ENCODE measurements at regions not wholly inside any gene's neighbourhood (a gene's known extent, or its start where the extent isn't known, plus 50 kb on each side); places are given as distances from the start of the nearest gene placed in this dataset.
"Not testable (repeated sequence)": the region's sequence is repeated elsewhere in the genome, so short reads cannot be mapped to it uniquely, and the experiment has no call there.

DNA sequence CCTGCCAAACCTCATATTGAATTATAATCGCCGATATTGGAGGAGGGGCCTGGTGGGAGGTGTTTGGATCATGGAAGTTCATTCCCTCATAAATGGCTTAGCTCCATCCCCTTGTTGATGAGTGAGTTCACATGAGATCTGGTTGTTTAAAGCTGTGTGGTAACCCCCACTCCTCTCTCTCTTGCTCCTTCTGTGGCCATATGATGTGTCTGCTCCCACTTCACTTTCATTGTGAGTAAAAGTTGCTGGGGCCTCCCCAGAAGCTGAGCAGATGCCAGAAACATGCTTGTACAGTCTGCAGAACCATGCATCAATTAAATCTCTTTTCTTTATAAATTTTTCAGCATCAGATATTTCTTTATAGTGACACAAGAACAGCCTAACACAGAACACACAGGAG lies 929.0 kb upstream of the FAT3 start:
- no peaks in the 10 kb centered on the region for H4K20me1 ChIP-seq (ENCODE audit: insufficient read depth)
- no peak overlapping the region for H3K27ac ChIP-seq
- H3K9ac ChIP-seq: no peak overlapping the region
- no peaks in the 10 kb centered on the region for H3K79me2 ChIP-seq (ENCODE audit: insufficient read depth, low read depth)
- no peak overlapping the region for H3K4me2 ChIP-seq
- no peaks in the 10 kb centered on the region for H3K36me3 ChIP-seq (ENCODE audit: insufficient read depth)
- no peak overlapping the region for H2AFZ ChIP-seq (ENCODE audit: low read depth)
- H3K4me3 ChIP-seq (IDR thresholded peaks at IDR 0.05; ENCODE audit: insufficient read depth, low read depth, low read length): no peak overlapping the region
- TF ChIP-seq CTCF (conservative IDR thresholded peaks at IDR 0.05; ENCODE audit: low read depth, low read length): no peak
- no peaks in the 10 kb centered on the region for H3K27me3 ChIP-seq (ENCODE audit: insufficient read depth, low read depth)
- H3K4me1 ChIP-seq (ENCODE audit: low read depth, poor library complexity, severe bottlenecking): peaks cover 5% of the 10 kb centered on the region

- H3K27ac ChIP-seq: no peak overlapping the region
- TF ChIP-seq CTCF (conservative IDR thresholded peaks at IDR 0.05; ENCODE audit: low read depth, low read length): no peak
- H3K27me3 ChIP-seq (ENCODE audit: insufficient read depth, low read depth): no peaks in the 10 kb centered on the region
- no peak overlapping the region for H3K4me2 ChIP-seq
- H3K79me2 ChIP-seq (ENCODE audit: insufficient read depth, low read depth): no peaks in the 10 kb centered on the region
- H4K20me1 ChIP-seq (ENCODE audit: insufficient read depth): no peaks in the 10 kb centered on the region
- H3K4me1 ChIP-seq (ENCODE audit: low read depth, poor library complexity, severe bottlenecking): no peaks in the 10 kb centered on the region
- H3K9ac ChIP-seq: no peak overlapping the region
- no peak overlapping the region for H2AFZ ChIP-seq (ENCODE audit: low read depth)
- H3K36me3 ChIP-seq (ENCODE audit: insufficient read depth): no peaks in the 10 kb centered on the region
- no peak overlapping the region for H3K4me3 ChIP-seq (IDR thresholded peaks at IDR 0.05; ENCODE audit: insufficient read depth, low read depth, low read length)
These were observed 931.5 kb upstream of the FAT3 start for GRCh38 chr11:91293119-91293518.

DNA sequence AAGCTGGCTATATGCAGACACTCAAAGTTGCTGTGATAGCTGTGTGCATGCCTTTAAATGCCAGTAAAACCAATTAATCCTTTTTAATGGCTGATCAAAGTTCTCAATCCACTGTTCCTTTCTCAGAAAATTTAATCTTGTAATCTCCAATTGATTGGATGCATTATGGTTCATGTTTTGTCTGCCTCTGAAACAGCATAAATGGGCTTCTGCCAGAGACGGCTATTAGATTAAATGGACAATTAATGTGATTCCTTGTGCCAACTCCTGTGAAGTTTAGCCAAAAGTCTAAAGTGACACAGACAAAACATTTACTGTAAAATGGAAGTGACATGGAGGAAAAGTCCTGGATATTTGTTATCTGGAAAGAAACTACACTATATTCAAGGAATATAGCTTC lies 952.5 kb upstream of the FAT3 start:
- Histone ChIP-seq H3K79me2 (ENCODE audit: insufficient read depth, low read depth) (no peaks in the 10 kb centered on the region), H3K9ac (no peak overlapping the region), H2AFZ (ENCODE audit: low read depth) (no peak overlapping the region), H3K4me2 (no peak overlapping the region), H3K4me1 (ENCODE audit: low read depth, poor library complexity, severe bottlenecking) (no peaks in the 10 kb centered on the region), H3K36me3 (ENCODE audit: insufficient read depth) (no peaks in the 10 kb centered on the region), H3K4me3 (IDR thresholded peaks at IDR 0.05; ENCODE audit: insufficient read depth, low read depth, low read length) (no peak overlapping the region), H3K27ac (no peak overlapping the region), H3K27me3 (ENCODE audit: insufficient read depth, low read depth) (no peaks in the 10 kb centered on the region), H4K20me1 (ENCODE audit: insufficient read depth) (no peaks in the 10 kb centered on the region)
- no peak for TF ChIP-seq CTCF (conservative IDR thresholded peaks at IDR 0.05; ENCODE audit: low read depth, low read length)

DNA sequence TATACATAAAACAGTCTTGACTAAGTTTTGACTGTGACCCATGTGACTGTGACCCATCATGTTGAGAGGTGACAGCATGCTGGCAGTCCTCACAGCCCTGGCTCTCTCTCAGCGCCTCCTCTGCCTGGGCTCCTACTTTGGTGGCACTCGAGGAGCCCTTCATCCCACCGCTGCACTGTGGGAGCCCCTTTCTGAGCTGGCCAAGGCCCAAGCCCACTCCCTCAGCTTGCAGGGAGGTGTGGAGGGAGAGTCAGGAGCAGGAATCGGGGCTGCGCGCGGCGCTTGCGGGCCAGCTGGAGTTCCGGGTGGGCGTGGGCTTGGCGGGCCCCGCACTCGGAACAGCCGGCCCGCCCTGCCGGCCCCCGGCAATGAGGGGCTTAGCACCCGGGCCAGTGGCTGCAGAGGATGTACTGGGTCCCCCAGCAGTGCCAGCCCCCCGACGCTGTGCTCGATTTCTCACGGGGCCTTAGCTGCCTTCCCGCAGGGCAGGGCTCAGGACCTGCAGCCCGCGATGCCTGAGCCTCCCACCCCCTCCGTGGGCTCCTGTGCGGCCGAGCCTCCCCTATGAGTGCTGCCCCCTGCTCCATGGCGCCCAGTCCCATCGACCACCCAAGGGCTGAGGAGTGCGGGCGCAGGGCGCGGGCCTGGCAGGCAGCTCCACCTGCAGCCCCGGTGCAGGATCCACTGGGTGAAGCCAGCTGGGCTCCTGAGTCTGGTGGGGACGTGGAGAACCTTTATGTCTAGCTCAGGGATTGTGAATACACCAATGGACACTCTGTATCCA lies 955.9 kb upstream of the FAT3 start:
- H3K79me2 ChIP-seq (ENCODE audit: insufficient read depth, low read depth); H4K20me1 ChIP-seq (ENCODE audit: insufficient read depth); H3K36me3 ChIP-seq (ENCODE audit: insufficient read depth); H3K9ac ChIP-seq; H3K4me2 ChIP-seq; H3K27me3 ChIP-seq (ENCODE audit: insufficient read depth, low read depth); H2AFZ ChIP-seq (ENCODE audit: low read depth); H3K27ac ChIP-seq; H3K4me3 ChIP-seq (IDR thresholded peaks at IDR 0.05; ENCODE audit: insufficient read depth, low read depth, low read length); H3K4me1 ChIP-seq (ENCODE audit: low read depth, poor library complexity, severe bottlenecking): not testable (repeated sequence)

DNA sequence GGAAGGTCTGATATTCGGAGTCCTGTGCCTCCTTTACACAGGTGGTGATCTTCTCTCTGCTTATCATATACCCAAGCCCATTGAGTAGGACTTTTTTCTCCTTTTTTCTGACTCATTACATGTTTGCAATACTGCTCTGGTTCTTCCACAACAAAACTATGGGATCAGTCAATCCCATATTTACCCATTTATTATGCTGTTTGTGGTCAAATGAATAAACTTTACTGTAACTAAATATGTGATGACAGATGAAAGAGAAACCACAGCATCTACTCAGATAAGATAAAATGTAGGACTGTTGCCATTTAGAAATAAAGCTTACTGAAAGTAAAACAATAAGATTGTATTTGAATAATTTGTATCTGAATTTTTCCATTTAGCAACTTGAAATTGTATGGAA lies 958.7 kb upstream of the FAT3 start:
- Histone ChIP-seq H3K4me3 (IDR thresholded peaks at IDR 0.05; ENCODE audit: insufficient read depth, low read depth, low read length) (no peak overlapping the region), H3K79me2 (ENCODE audit: insufficient read depth, low read depth) (no peaks in the 10 kb centered on the region), H3K4me1 (ENCODE audit: low read depth, poor library complexity, severe bottlenecking) (no peaks in the 10 kb centered on the region), H3K9ac (no peak overlapping the region), H3K36me3 (ENCODE audit: insufficient read depth) (no peaks in the 10 kb centered on the region), H4K20me1 (ENCODE audit: insufficient read depth) (no peaks in the 10 kb centered on the region), H3K4me2 (no peak overlapping the region), H2AFZ (ENCODE audit: low read depth) (no peak overlapping the region), H3K27me3 (ENCODE audit: insufficient read depth, low read depth) (no peaks in the 10 kb centered on the region), H3K27ac (no peak overlapping the region)
- no peak for TF ChIP-seq CTCF (conservative IDR thresholded peaks at IDR 0.05; ENCODE audit: low read depth, low read length)
